Activated naive CD8-positive, alpha-beta T cell (primary cell): ENCODE measurements at regions not wholly inside any gene's neighbourhood (a gene's known extent, or its start where the extent isn't known, plus 50 kb on each side); places are given as distances from the start of the nearest gene placed in this dataset.

ENCODE experiments used
- H3K27ac Mint-ChIP-seq: one replicate; pipeline ENCODE4 v1.8.0; 2021; ENCODE audit warnings: mixed read lengths
- H3K27me3 Mint-ChIP-seq: one replicate; pipeline ENCODE4 v1.8.0; 2021; ENCODE audit warnings: mixed read lengths
- H3K36me3 Mint-ChIP-seq: one replicate; pipeline ENCODE4 v1.8.0; 2021; ENCODE audit warnings: mixed read lengths
- H3K4me1 Mint-ChIP-seq: one replicate; pipeline ENCODE4 v1.8.0; 2021; ENCODE audit warnings: low read depth, mixed read lengths
- H3K4me3 Mint-ChIP-seq: one replicate; pipeline ENCODE4 v1.8.0; 2021; ENCODE audit warnings: mild to moderate bottlenecking, mixed read lengths
- H3K9me3 Mint-ChIP-seq: one replicate; pipeline ENCODE4 v1.8.0; 2021; ENCODE audit warnings: low read depth, mixed read lengths

GRCh38 chr14:22390824-22391461, 198.1 kb downstream of the DAD1 start:
- Mint-ChIP-seq H3K27ac (no peak overlapping the region), H3K4me3 (no peak overlapping the region), H3K36me3 (no peaks in the 10 kb centered on the region), H3K4me1 (no peaks in the 10 kb centered on the region), H3K27me3 (no peaks in the 10 kb centered on the region), H3K9me3 (no peaks in the 10 kb centered on the region)

- Mint-ChIP-seq H3K27me3 (no peaks in the 10 kb centered on the region), H3K36me3 (no peaks in the 10 kb centered on the region), H3K4me3 (no peak overlapping the region), H3K4me1 (no peaks in the 10 kb centered on the region), H3K27ac (no peak overlapping the region), H3K9me3 (no peaks in the 10 kb centered on the region)
Measured at GRCh38 chr14:22390195-22390594, 198.8 kb downstream of the DAD1 start.

GRCh38 chr14:22388669-22389595, 200.1 kb downstream of the DAD1 start:
- H3K4me3 Mint-ChIP-seq, result no peak overlapping the region
- H3K9me3 Mint-ChIP-seq, result no peaks in the 10 kb centered on the region
- no peaks in the 10 kb centered on the region for H3K27me3 Mint-ChIP-seq
- no peak overlapping the region for H3K27ac Mint-ChIP-seq
- no peaks in the 10 kb centered on the region for H3K4me1 Mint-ChIP-seq
- no peaks in the 10 kb centered on the region for H3K36me3 Mint-ChIP-seq

- Mint-ChIP-seq H3K36me3 (no peaks in the 10 kb centered on the region), H3K4me1 (no peaks in the 10 kb centered on the region), H3K27me3 (no peaks in the 10 kb centered on the region), H3K9me3 (no peaks in the 10 kb centered on the region), H3K4me3 (no peak overlapping the region), H3K27ac (no peak overlapping the region)
Measured at GRCh38 chr14:22387776-22388241, 201.2 kb downstream of the DAD1 start.

- no peaks in the 10 kb centered on the region for H3K36me3 Mint-ChIP-seq
- no peak overlapping the region for H3K4me3 Mint-ChIP-seq
- H3K27me3 Mint-ChIP-seq, result no peaks in the 10 kb centered on the region
- no peak overlapping the region for H3K27ac Mint-ChIP-seq
- H3K9me3 Mint-ChIP-seq, result no peaks in the 10 kb centered on the region
- no peaks in the 10 kb centered on the region for H3K4me1 Mint-ChIP-seq
Measured at GRCh38 chr14:22386924-22387775, 201.9 kb downstream of the DAD1 start.

GRCh38 chr14:22384974-22385526, 204.0 kb downstream of the DAD1 start:
- Mint-ChIP-seq H3K27ac (no peak overlapping the region), H3K27me3 (no peaks in the 10 kb centered on the region), H3K4me3 (no peak overlapping the region), H3K9me3 (no peaks in the 10 kb centered on the region), H3K36me3 (no peaks in the 10 kb centered on the region), H3K4me1 (no peaks in the 10 kb centered on the region)

- H3K27me3 Mint-ChIP-seq, result no peaks in the 10 kb centered on the region
- H3K9me3 Mint-ChIP-seq, result no peaks in the 10 kb centered on the region
- H3K4me3 Mint-ChIP-seq, result no peak overlapping the region
- no peak overlapping the region for H3K27ac Mint-ChIP-seq
- H3K36me3 Mint-ChIP-seq, result no peaks in the 10 kb centered on the region
- no peaks in the 10 kb centered on the region for H3K4me1 Mint-ChIP-seq
Measured at GRCh38 chr14:22384167-22384549, 204.9 kb downstream of the DAD1 start.

- Mint-ChIP-seq H3K36me3 (no peaks in the 10 kb centered on the region), H3K9me3 (no peaks in the 10 kb centered on the region), H3K4me3 (no peak overlapping the region), H3K4me1 (no peaks in the 10 kb centered on the region), H3K27me3 (no peaks in the 10 kb centered on the region), H3K27ac (peak overlapping the region; percentile 10)
Measured at GRCh38 chr14:22383515-22384166, 205.4 kb downstream of the DAD1 start.

GRCh38 chr14:22382955-22383354, 206.1 kb downstream of the DAD1 start:
- no peak overlapping the region for H3K4me3 Mint-ChIP-seq
- H3K27me3 Mint-ChIP-seq, result no peaks in the 10 kb centered on the region
- no peaks in the 10 kb centered on the region for H3K36me3 Mint-ChIP-seq
- H3K9me3 Mint-ChIP-seq, result no peaks in the 10 kb centered on the region
- no peaks in the 10 kb centered on the region for H3K4me1 Mint-ChIP-seq
- H3K27ac Mint-ChIP-seq, result no peak overlapping the region

- no peak overlapping the region for H3K4me3 Mint-ChIP-seq
- no peaks in the 10 kb centered on the region for H3K4me1 Mint-ChIP-seq
- no peak overlapping the region for H3K27ac Mint-ChIP-seq
- no peaks in the 10 kb centered on the region for H3K27me3 Mint-ChIP-seq
- no peaks in the 10 kb centered on the region for H3K9me3 Mint-ChIP-seq
- no peaks in the 10 kb centered on the region for H3K36me3 Mint-ChIP-seq
Measured at GRCh38 chr14:22382395-22382794, 206.6 kb downstream of the DAD1 start.

GRCh38 chr14:22381766-22382165, 207.3 kb downstream of the DAD1 start:
- Mint-ChIP-seq H3K4me3 (no peak overlapping the region), H3K27me3 (no peaks in the 10 kb centered on the region)

GRCh38 chr14:22381408-22381760, 207.6 kb downstream of the DAD1 start:
- no peak overlapping the region for H3K4me3 Mint-ChIP-seq
- H3K27ac Mint-ChIP-seq, result no peak overlapping the region
- H3K36me3 Mint-ChIP-seq, result no peaks in the 10 kb centered on the region
- H3K9me3 Mint-ChIP-seq, result no peaks in the 10 kb centered on the region
- no peaks in the 10 kb centered on the region for H3K4me1 Mint-ChIP-seq
- no peaks in the 10 kb centered on the region for H3K27me3 Mint-ChIP-seq

More at GRCh38 chr14:22381766-22382165, 207.3 kb downstream of the DAD1 start:
- no peaks in the 10 kb centered on the region for H3K4me1 Mint-ChIP-seq
- no peak overlapping the region for H3K27ac Mint-ChIP-seq
- H3K9me3 Mint-ChIP-seq, result no peaks in the 10 kb centered on the region
- no peaks in the 10 kb centered on the region for H3K36me3 Mint-ChIP-seq

GRCh38 chr14:22380571-22381407, 208.2 kb downstream of the DAD1 start:
- H3K4me3 Mint-ChIP-seq, result no peak overlapping the region
- no peaks in the 10 kb centered on the region for H3K9me3 Mint-ChIP-seq
- H3K36me3 Mint-ChIP-seq, result no peaks in the 10 kb centered on the region
- no peak overlapping the region for H3K27ac Mint-ChIP-seq
- no peaks in the 10 kb centered on the region for H3K4me1 Mint-ChIP-seq
- no peaks in the 10 kb centered on the region for H3K27me3 Mint-ChIP-seq

GRCh38 chr14:22379727-22380126, 209.3 kb downstream of the DAD1 start:
- Mint-ChIP-seq H3K27ac (no peak overlapping the region), H3K9me3 (no peaks in the 10 kb centered on the region), H3K36me3 (no peaks in the 10 kb centered on the region)

More at GRCh38 chr14:22379727-22380126, 209.3 kb downstream of the DAD1 start:
- Mint-ChIP-seq H3K4me3 (no peak overlapping the region), H3K4me1 (no peaks in the 10 kb centered on the region), H3K27me3 (no peaks in the 10 kb centered on the region)
